MCF 10A (cell line): ENCODE measurements at regions not wholly inside any gene's neighbourhood (a gene's known extent, or its start where the extent isn't known, plus 50 kb on each side); places are given as distances from the start of the nearest gene placed in this dataset.

Source experiments
- BruUV-seq: library from RNA; stranded (reverse); fragments of 400-500 nt; replicated peaks from 2 replicates; lab custom pipeline; 2021; lab: Mats Ljungman, UMichigan
- CTCF ChIA-PET: fragments of 300-600 bp; sonication (Branson Sonifier 250); formaldehyde crosslinking; extraction: SDS; loops from one replicate; lab custom pipeline; 2021; ENCODE audit warnings: antibody characterized with exemption, inconsistent platforms; lab: Yijun Ruan, JAX
- POLR2A ChIA-PET: fragments of 300-600, 350-650 bp; sonication (Branson Sonifier 250); formaldehyde crosslinking; extraction: SDS; loops from one replicate; lab custom pipeline; 2020; ENCODE audit warnings: antibody characterized with exemption, inconsistent platforms; lab: Yijun Ruan, JAX
- DNase-seq: peaks from one replicate; pipeline ENCODE4 v3.0.0-alpha.2; 2018; ENCODE audit not compliant: unreplicated experiment
- H3K27ac Mint-ChIP-seq: one replicate; pipeline ENCODE4 v1.8.0; 2022; ENCODE audit warnings: mild to moderate bottlenecking, low read depth, mixed read lengths; ENCODE audit not compliant: unreplicated experiment
- H3K27me3 Mint-ChIP-seq: one replicate; pipeline ENCODE4 v1.8.0; 2022; ENCODE audit warnings: mixed read lengths; ENCODE audit not compliant: insufficient read depth, unreplicated experiment
- H3K36me3 Mint-ChIP-seq: one replicate; pipeline ENCODE4 v1.8.0; 2022; ENCODE audit warnings: mild to moderate bottlenecking, moderate library complexity, mixed read lengths; ENCODE audit not compliant: insufficient read depth, unreplicated experiment
- H3K4me1 Mint-ChIP-seq: one replicate; pipeline ENCODE4 v1.8.0; 2022; ENCODE audit warnings: mixed read lengths; ENCODE audit not compliant: insufficient read depth, unreplicated experiment
- H3K4me3 Mint-ChIP-seq: one replicate; pipeline ENCODE4 v1.8.0; 2022; ENCODE audit warnings: mild to moderate bottlenecking, moderate library complexity, mixed read lengths; ENCODE audit not compliant: unreplicated experiment
- H3K9me3 Mint-ChIP-seq: one replicate; pipeline ENCODE4 v1.8.0; 2022; ENCODE audit warnings: mixed read lengths; ENCODE audit not compliant: unreplicated experiment
- CTCF ChIP-seq: fragments of 200-600 bp; IDR thresholded peaks from one replicate; pipeline ENCODE4 v1.8.0; 2022; ENCODE audit warnings: antibody characterized with exemption, mild to moderate bottlenecking; ENCODE audit not compliant: unreplicated experiment
- intact Hi-C: fragments of 100-400 bp; cut with micrococcal nuclease; formaldehyde crosslinking; loops from 2 replicates; pipeline ENCODE4 v1.14.1; 2022

GRCh38 chr22:22816171-22816514 is 71.5 kb upstream of the IGLL5 start:
- no peaks in the 10 kb centered on the region for H3K4me1 Mint-ChIP-seq
- H3K27me3 Mint-ChIP-seq, result peaks cover 34% of the 10 kb centered on the region
- CTCF ChIA-PET, result interaction anchor here (0.7 to 1.0 kb wide), 2 partner anchors 14 to 80 kb away, joined by 3 read pairs; no protein-coding TSS in a partner anchor
- intact Hi-C loops, result no loop called here
- POLR2A ChIA-PET, result no interaction called here
- no peak for TF ChIP-seq CTCF
- no TSS peak for BruUV-seq
- no peak overlapping the region for H3K4me3 Mint-ChIP-seq
- no peaks in the 10 kb centered on the region for H3K9me3 Mint-ChIP-seq
- no peak for DNase-seq
- H3K36me3 Mint-ChIP-seq, result no peaks in the 10 kb centered on the region
- no peak overlapping the region for H3K27ac Mint-ChIP-seq

GRCh38 chr22:22816766-22817410 is 70.7 kb upstream of the IGLL5 start:
- no peak overlapping the region for H3K4me3 Mint-ChIP-seq
- no peak for DNase-seq
- no peak for TF ChIP-seq CTCF
- BruUV-seq, result no TSS peak
- no peaks in the 10 kb centered on the region for H3K36me3 Mint-ChIP-seq
- no peak overlapping the region for H3K27ac Mint-ChIP-seq
- H3K4me1 Mint-ChIP-seq, result no peaks in the 10 kb centered on the region
- H3K27me3 Mint-ChIP-seq, result peaks cover 41% of the 10 kb centered on the region
- intact Hi-C loops, result no loop called here
- H3K9me3 Mint-ChIP-seq, result no peaks in the 10 kb centered on the region
- ChIA-PET CTCF (interaction anchor here (1.0 kb wide), 1 partner anchor 14 kb away, joined by 3 read pairs; no protein-coding TSS in a partner anchor), POLR2A (no interaction called here)

- H3K4me3 Mint-ChIP-seq, result no peak overlapping the region
- H3K27ac Mint-ChIP-seq, result no peak overlapping the region
- no TSS peak for BruUV-seq
- TF ChIP-seq CTCF, result no peak
- CTCF ChIA-PET, result interaction anchor here (0.6 to 1.0 kb wide), 4 partner anchors 15 to 495 kb away, joined by 3 to 4 read pairs (median 3); no protein-coding TSS in a partner anchor
- no peak for DNase-seq
- POLR2A ChIA-PET, result no interaction called here
- no peaks in the 10 kb centered on the region for H3K4me1 Mint-ChIP-seq
- no peaks in the 10 kb centered on the region for H3K9me3 Mint-ChIP-seq
- H3K36me3 Mint-ChIP-seq, result no peaks in the 10 kb centered on the region
- peaks cover 44% of the 10 kb centered on the region for H3K27me3 Mint-ChIP-seq
- intact Hi-C loops, result no loop called here
Observed at GRCh38 chr22:22817468-22818201, 70.0 kb upstream of the IGLL5 start.

GRCh38 chr22:22818202-22818538 is 69.4 kb upstream of the IGLL5 start:
- TF ChIP-seq CTCF, result no peak
- ChIA-PET CTCF (interaction anchor here (0.6 to 0.9 kb wide), 4 partner anchors 30 to 495 kb away, joined by 3 to 4 read pairs (median 3); no protein-coding TSS in a partner anchor), POLR2A (no interaction called here)
- Mint-ChIP-seq H3K4me1 (no peaks in the 10 kb centered on the region), H3K36me3 (no peaks in the 10 kb centered on the region), H3K27me3 (peaks cover 44% of the 10 kb centered on the region), H3K4me3 (no peak overlapping the region), H3K9me3 (no peaks in the 10 kb centered on the region), H3K27ac (no peak overlapping the region)
- BruUV-seq, result no TSS peak
- intact Hi-C loops, result no loop called here
- no peak for DNase-seq
